GM19463 (cell line): ENCODE measurements at regions not wholly inside any gene's neighbourhood (a gene's known extent, or its start where the extent isn't known, plus 50 kb on each side); places are given as distances from the start of the nearest gene placed in this dataset.

Source experiments
- ATAC-seq: cut with Tn5 transposase; IDR thresholded peaks from one replicate; pipeline ENCODE4 v1.9.1; 2021; ENCODE audit warnings: mild to moderate bottlenecking, moderate library complexity; ENCODE audit not compliant: unreplicated experiment

DNA sequence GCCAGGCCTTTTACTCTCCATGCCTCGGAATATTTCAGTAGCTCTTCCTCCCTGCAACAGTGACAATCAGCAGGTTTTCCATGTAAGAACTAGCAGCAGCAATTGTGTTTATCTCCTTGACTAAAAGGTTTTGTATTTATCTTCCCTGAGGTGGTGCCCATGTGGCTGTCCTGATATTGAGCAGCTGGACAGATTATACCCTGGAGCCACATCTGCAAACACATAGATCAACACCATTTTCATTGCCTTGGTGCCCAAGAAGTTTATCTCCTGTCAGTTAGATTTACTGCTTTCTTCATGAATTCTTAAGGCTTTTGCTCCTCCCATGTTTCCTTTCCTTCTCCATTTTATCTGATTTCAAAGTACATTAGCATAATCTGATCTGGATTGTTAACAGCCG, 378.4 kb downstream of the SPATA31D1 start:
- ATAC-seq = no peak

DNA sequence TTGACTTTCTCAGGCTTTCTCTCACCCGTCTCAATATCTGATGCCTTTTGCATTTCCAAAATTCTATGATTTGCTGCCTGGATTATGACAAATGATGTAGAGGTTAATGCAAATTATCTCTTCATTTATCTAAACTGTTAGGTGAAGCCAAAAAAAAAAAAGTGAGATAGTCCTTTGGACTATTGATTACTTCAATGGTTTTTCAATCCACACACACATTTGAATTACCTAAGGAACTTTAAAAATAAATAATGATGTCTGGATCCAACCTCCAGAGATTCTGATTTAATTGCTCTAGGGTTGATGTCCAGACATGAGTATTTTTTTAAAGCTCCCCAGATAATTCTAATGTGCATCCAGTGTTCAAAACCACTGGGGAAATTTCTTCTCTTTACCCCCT, 379.4 kb downstream of the SPATA31D1 start:
- no peak for ATAC-seq

DNA sequence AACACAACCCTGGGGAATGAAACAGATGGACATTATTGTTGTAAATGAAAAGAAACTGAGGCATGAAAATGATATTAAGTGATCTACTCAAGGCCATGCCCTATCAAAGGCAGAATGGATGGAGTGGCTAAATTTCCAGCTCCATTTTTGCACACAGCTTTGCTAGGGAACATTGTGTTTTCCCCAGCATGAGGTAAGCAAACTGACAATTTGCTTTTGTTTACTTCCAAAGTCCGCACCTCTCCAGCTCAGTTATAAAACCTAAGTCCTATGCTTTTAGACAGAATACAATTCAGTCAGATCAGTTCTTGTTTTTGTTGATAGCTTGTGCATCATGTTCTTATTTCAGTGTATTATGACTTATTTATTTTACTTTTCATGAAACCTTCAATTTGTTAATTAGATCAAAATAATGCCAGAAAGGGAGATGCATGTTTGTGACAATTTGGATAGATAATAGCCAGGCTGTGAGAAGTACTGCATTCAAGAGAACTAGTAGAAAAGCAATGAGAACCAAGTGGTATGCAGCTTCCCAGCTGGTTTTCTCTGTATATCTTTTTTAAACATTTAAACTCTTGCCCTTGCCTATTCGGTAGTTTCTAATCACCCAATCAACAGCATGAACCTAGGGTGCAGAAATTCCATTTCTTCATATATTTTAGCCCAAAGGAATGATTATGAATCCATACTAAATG, 380.8 kb downstream of the SPATA31D1 start:
- ATAC-seq = no peak

DNA sequence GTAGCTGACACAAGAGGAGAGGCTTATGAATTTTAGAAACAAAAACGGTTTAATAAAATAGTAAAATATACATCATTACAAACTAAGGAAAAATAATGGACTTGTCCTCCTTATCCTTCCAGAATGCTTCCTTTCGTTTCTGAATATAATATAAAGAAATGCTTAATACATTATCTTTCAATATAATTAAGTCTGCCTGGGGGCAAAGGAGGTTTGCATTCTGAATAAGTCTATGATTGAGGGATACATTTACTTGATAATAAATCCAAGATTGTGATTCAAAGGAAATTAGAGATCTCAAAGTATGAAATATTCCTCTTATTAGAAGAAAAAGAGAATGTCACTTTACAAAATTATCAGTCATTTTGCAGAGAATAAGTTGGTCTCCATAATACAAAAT, 386.5 kb downstream of the SPATA31D1 start:
- ATAC-seq = no peak

DNA sequence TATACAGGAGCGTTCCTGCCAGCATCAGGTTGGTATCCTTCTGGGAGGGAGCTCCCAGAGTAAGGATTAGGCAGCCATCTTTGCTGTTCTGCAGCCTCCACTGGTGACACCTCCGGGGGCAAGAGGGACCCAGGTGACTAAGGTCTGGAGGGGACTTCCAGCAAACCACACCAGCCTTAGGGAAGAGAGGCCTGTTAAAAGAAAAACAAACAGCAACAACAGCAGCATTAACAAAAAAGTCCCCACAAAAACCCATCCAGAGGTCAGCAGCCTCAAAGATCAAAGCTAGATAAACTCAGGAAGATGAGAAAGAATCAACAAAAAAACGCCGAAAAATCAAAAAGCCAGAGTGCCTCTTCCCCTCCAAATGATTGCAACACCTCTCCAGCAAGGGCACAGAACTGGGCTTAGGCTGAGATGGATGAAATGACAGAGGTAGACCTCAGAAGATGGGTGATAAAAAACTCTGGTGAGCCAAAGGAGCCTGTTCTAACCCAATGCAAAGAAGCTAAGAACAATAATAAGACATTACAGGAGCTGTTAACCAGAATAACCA, 388.2 kb downstream of the SPATA31D1 start:
- ATAC-seq = no peak

DNA sequence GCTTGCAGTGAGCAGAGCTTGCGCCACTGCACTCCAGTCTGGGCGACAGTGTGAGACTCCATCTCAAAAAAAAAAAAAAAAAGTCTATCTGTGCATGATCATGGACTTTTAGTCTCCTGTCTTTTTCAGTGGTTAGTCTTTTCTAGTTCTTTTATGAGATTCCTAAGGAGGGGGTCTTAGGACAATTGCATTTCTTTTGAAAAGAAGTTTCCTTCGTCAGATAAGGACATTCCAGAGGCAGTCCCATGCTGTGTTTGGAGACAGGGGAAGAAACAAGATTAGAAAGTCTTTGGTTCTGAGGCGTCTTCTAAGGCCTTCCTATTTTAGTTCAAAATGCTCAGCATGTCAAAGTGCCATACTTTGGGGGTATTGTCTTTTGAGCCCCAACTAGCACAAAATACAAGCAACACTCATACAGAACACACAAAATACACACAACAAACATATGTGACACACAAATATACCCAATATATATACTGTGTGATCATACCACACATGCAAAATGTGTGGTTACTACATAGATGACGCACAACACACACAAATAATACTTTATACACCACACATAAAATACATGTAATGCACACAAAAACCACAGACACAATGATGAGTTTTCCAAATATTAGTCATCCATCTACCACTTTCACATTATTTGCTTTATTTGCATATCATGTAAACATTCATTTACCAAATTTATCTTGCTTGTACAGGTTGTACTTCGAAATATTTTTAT, 394.5 kb downstream of the SPATA31D1 start:
- ATAC-seq = no peak

DNA sequence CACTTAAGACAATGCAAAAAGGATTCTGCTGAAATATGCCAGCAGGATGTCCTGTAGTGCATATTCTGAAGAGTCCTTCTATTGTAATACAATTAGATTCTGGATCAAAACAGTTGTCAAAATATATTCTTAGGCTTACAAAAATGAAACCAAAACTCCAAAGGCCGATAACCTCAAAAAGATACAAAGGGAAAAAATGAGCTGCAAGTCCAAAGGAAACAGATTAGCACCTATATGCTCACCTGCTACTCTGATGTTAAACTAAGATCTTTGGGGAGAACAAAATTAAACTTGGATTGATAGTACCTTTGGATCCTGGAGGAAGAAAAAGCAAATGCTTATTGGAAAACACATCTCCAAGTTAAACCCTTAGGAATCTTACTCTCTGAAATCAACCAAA, 397.1 kb downstream of the SPATA31D1 start:
- no peak for ATAC-seq

DNA sequence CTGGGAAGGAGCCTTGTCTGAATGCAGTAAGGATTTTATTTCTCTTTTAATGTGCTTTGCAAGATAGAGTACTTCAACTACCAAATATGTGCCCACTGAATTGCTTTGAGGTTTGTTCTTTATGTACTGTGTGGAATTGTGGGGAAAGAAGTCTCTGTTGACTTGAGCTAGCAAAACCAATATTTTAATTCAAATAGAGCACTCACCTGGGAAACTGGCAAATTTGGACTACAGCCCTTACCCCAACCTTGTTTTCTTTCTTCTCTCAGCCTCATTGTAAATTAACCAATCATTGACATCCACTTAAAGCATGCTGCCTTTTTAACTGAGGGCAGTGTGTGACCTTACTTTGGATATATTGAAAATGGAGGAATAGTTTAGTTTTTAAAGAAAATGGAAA, 409.0 kb downstream of the SPATA31D1 start:
- no peak for ATAC-seq

DNA sequence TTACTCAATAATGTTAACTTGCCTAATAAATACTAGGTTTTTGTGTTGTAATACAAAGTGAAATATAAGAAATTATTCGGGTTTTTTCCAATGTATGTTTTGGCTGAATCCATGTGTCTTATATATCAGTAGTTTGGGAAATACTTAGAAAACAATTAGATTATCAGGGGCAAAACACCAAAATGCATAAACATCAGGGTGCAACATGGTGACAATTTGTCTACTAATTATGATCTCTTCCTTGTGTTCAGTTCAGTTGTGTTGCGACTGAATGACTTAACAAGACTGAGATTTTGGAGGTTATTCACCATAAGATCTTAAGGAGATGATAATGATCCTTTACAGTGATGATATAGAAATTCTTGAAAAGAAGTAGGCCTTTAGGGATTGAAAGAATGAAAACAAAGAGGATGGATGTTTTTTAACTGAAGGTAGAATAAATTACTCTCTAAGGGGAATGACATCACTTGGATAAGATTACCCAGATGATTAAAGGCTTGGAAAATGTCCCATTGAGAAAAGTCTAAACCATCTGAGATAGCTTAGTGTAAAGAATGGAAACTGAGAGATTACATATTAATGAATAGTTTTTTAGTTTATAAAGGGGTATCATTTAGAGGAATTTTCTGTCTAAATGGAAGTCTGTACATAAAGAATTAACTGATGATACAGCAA, 415.8 kb downstream of the SPATA31D1 start:
- no peak for ATAC-seq

DNA sequence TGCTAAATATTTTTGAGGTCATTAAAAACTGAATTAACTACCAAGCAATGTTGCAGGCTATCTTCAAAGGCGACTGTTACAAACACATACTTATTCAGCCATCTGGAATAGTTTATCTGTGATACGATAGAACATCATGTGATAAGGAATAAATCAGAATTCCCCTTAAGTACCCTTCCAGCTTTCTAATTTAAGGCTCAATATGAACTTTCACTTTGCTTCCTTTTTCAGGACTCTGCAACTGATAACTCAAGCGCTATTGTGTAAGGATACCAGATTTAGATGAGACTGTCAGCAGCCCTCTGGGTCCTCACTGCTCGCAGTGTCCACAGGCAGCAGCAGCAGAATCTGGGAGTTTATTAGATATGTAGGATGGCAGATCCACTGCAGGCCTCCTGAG, 416.3 kb downstream of the SPATA31D1 start:
- ATAC-seq = no peak

DNA sequence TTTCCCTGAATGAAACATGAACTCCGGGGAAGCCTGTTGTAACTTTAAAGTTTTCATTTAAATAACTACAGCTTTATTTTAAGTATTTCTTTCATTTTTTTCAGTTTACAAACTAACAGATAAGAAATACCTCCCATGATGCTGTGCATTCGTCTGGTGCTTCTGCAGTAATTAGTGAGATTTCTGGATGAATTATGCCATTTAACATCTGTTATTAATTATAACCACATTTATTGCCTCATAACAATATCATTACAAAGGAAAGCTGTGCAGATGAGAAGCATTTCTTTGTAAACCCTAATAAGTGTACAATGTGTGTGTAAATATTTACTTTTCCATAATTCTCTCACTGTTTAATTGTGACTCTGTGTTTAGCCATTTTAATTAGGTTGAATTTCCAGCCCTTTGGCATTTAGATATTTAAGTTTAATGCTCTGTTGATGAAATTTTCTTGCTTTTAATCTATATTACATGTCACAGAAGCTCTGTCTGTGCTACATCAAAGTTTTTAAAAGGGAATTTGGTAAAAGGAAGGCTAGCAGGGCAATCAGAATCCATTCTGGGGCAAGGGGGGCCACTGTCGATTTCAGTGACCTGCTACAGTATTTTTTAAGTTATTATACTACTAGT, 418.0 kb downstream of the SPATA31D1 start:
- no peak for ATAC-seq

DNA sequence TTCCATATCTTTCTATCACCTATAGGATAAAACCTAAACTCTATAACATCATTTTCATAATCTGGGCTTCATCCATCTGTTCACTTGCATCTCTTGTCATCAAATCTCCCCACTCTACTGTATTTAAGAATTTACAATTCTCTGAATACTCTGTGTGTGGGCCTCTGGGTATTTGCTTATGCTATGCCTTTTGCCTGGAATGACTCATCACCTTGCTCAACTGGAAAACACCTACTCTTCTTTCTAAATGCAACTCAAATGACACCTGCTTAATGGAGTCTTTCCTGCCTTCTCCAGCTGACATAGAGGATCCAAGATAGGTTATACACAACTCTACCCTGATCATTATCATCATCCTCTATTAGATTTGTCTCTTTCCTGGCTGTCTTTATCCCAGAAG, 421.7 kb downstream of the SPATA31D1 start:
- peak; percentile 95 for ATAC-seq

DNA sequence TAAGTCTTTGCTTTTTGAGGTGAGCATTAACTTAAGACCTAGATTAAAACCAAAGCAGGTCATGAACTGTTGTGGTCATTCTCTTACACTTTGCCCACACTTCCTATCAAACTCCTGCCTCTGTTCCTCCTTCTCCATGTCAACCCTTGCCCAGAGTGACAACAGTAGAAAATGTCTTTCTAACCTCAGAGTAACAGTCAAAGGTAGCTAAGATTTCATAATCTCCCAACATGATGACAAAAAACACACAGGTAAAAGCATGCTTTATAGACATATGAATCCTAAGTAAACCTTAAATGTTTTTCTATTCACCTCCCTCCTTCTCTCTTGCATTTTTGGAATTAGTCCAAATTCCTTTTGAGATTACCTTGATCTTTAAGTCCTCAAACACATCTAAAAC, 422.3 kb downstream of the SPATA31D1 start:
- peak; percentile 33 for ATAC-seq

DNA sequence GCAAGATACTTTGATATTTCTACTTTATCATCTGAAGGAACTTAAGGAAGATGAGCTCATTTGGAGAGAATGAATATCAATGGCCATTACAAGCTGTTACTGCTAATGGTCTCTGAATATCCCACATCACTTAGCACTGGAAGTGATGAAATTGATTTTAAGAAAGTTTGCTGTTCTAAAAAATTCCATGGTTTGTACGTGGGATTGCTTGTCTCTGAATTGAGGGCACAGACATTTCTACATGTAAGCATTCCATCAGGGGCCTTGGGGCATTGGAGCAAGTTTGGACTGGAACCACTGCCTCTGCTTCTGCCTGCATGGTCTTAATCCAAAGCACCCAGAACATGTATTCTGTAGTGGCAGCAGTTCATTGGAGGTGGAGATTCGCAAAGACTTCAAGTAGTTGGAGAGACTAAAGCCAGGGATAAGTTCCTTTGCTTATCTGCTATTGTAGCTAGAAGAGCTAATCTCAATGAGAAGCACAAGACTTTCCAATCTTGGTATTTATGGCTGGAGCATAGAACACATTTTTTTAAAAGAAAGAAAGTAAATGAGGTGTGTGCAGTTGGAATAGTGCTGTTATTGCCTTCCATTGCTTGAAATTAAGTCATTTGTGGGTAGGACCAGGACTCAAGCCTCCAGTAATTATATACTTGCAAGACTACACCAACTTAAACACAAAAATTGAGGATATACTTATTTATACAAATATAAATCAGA, 424.2 kb downstream of the SPATA31D1 start:
- ATAC-seq = no peak

DNA sequence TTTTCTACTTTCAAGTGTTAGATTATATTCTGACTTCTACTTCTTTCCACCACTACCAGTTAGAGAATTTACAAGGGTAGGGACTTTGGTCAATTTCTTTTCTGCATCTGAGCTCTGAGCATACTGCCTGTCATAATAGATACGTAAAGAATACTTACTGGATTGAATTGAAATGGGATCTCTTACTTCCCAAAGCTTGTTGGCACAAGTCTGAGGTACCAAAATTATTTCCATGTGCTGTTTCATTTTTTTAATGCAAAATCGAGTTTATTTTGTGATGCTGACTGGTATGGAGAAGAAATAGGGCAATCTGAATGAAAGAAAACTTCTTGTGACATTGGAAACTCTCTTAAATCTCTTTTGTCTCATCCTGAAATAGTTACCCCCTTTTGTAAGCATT, 428.9 kb downstream of the SPATA31D1 start:
- ATAC-seq = no peak

DNA sequence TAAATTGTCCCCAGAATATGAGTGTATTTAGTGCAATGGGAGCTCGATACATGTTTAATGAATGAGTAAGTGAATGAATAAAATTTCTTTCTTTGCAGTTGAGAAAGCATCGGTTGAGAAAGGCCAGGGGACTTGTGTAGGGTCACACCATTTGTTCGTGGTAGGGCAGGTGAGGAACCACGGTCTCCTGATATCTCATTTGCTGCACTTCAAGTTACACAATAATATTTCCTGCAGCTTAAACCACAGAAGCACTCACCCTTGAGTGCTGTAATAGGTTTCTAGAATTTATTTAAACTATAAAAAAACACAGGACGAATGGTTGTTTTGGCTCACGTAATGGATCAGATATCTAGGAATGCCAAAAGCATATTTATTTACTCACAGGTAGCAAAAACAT, 429.8 kb downstream of the SPATA31D1 start:
- ATAC-seq = no peak

DNA sequence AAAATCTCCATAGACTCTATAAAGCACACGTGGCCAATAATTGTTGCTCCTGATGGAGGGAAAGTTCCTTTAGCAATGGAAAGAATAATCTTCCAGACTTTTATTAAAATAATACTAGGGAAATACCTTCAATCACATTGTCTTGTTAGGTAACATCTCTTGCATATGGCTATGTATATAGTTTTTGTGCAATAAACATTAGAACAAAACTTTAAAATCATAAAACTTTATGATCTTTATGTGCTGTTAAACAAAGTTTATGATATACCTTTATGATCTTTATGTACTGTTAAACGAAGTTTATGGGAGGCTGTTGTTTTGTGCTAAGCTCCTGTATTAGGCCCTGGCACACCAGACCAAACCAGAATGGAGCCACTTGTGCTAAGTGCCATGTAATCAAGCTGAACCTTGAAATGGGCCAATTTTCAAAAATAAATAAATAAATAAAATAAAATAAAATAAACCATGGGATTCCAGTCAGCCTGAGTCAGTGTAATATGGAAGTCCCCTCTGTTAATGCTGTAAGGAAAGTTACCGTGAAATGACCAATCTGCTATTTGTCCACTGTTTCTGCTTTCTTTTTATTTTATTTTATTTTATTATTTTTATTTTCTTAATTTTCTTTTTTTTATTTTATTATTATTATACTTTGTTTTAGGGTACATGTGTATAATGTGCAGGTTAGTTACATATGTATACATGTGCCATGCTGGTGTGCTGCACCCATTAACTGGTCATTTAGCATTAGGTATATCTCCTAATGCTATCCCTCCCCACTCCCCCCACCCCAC, 431.3 kb downstream of the SPATA31D1 start:
- ATAC-seq = no peak

DNA sequence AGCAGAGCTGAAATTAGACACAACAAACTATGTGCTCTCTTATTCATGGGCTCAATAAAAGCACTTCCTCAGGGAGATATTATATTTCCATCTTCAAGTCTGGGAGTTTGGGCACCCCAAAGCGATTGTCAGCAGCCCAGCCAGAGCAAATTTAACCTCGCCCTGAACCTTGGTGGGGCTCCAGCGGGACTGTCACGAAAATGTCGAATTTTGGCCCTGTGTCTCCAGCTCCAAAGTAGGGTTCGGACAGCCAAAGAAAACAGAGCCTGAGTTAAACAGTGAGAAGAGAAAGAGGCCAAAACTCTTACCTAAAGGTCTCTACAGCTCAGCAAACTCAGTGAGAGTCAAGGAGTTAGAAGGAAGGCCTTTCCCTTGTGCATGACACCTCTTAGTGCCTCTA, 432.9 kb downstream of the SPATA31D1 start:
- no peak for ATAC-seq

DNA sequence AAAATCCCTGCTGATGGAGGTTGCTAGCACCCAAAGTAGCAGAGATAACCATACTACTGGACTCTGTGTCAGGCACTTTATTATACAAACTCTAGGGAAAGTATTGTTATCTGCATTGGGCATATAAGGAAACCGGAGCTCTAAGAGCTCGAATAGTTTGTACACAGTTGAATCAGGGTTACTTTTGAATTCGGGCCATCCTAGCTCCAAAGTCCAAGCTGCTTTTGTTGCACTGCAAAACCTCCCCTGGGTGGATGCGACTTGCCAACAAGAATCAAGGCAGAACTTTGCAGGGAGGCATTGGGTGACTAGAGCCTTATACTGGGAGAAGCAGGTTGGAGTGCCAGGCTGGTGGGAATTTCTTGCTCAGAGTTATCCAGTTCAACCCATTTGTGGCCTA, 435.1 kb downstream of the SPATA31D1 start:
- ATAC-seq = no peak

DNA sequence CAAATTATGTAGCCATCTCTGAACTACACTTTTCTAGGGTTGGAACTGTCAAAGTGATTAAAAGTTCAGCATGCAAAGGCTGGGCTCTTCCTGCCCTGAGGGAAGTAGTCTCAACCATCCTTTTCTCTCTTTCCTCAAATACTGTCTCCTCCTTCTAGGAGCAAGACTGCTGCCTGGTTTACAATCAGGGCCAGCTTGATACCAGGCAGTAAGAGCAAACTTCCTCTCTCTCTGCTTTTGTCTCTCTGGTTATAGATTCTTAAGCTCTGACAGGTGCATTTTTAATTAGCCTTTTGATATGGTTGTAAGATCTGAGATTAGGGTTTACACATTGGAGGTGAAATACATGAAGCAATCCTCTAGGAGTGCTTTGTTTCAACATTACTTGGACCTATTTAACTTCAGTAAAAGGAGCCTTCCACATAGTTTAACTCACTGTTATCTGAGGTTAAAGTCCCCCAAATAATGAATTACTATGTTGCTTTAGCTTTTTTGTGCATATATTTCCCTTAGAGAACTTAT, 436.1 kb downstream of the SPATA31D1 start:
- no peak for ATAC-seq
